Activated CD4-positive, alpha-beta T cell treated with anti-CD3 and anti-CD28 coated beads, Interleukin-2, amount 10 ng/mL, durations not matched to agents 7 days and 5 days (primary cell): ENCODE measurements at regions not wholly inside any gene's neighbourhood (a gene's known extent, or its start where the extent isn't known, plus 50 kb on each side); places are given as distances from the start of the nearest gene placed in this dataset.

Source experiments
- CTCF ChIA-PET: fragments of 350-600 bp; sonication (Branson Sonifier 250); formaldehyde crosslinking; loops from one replicate; lab custom pipeline; 2021; ENCODE audit warnings: antibody characterized with exemption; lab: Charles Lee
- POLR2A ChIA-PET: fragments of 350-600 bp; sonication (Branson Sonifier 250); formaldehyde crosslinking; loops from one replicate; lab custom pipeline; 2021; ENCODE audit warnings: antibody characterized with exemption; lab: Charles Lee
- DNase-seq: peaks from one replicate; pipeline ENCODE4 v3.0.0-alpha.2; 2020
- H3K27ac Mint-ChIP-seq: one replicate; pipeline ENCODE4 v1.8.0; 2021; ENCODE audit warnings: mild to moderate bottlenecking, moderate library complexity, mixed read lengths
- H3K27me3 Mint-ChIP-seq: one replicate; pipeline ENCODE4 v1.8.0; 2021; ENCODE audit warnings: mixed read lengths
- H3K36me3 Mint-ChIP-seq: one replicate; pipeline ENCODE4 v1.8.0; 2021; ENCODE audit warnings: low read depth, mixed read lengths
- H3K4me1 Mint-ChIP-seq: one replicate; pipeline ENCODE4 v1.8.0; 2021; ENCODE audit warnings: mixed read lengths
- H3K4me3 Mint-ChIP-seq: one replicate; pipeline ENCODE4 v1.8.0; 2021; ENCODE audit warnings: mild to moderate bottlenecking, moderate library complexity, mixed read lengths
- H3K9me3 Mint-ChIP-seq: one replicate; pipeline ENCODE4 v1.8.0; 2021; ENCODE audit warnings: mixed read lengths

DNA sequence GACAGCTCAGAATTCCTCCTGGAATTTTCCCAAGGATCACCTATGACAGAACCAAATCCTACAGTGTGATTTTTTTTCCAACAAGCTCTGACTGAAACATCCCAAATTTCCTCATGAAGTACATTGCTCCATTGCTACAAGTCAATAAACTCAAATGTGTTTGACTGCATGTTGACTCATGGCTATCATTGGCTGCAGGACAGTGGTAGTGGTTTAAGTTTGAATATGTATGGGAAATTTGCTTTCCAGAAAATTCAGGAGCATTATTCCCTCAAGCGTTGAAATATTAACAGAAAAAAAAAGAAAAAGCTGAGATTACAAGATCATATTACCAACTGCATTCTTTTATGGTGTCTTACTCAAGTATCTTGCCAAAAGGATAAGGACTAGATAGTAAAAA lies 402.8 kb upstream of the DSEL start:
- DNase-seq: no peak
- Mint-ChIP-seq H3K4me3 (no peak overlapping the region), H3K27me3 (no peaks in the 10 kb centered on the region), H3K4me1 (no peaks in the 10 kb centered on the region), H3K27ac (no peak overlapping the region), H3K9me3 (no peaks in the 10 kb centered on the region), H3K36me3 (no peaks in the 10 kb centered on the region)
- ChIA-PET POLR2A (interaction anchor here (0.6 kb wide), 1 partner anchor 402 kb away, joined by 3 read pairs; no protein-coding TSS in a partner anchor), CTCF (no interaction called here)

DNA sequence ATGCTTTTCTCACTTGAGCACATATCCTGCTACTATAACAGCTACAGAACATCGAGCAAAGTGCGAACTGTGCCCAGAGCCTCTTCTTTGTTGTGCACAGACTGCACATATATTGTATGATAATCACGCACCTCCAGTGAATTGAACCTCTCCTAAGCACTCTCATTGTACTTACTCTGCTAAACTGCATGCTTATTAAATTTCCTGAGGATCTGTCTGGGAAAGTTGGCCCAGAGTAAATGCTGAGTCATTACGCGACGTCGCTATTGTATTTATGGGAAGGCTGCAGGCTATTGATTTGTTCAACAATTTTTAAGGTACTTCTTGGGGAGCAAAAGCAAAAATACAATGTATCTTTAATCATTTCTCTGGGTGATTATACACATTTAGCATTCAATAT lies 399.6 kb upstream of the DSEL start:
- no peak for DNase-seq
- Mint-ChIP-seq H3K4me1 (no peaks in the 10 kb centered on the region), H3K9me3 (no peaks in the 10 kb centered on the region), H3K4me3 (no peak overlapping the region), H3K36me3 (no peaks in the 10 kb centered on the region), H3K27ac (no peak overlapping the region), H3K27me3 (no peaks in the 10 kb centered on the region)
- CTCF ChIA-PET: no interaction called here
- POLR2A ChIA-PET: no interaction called here

DNA sequence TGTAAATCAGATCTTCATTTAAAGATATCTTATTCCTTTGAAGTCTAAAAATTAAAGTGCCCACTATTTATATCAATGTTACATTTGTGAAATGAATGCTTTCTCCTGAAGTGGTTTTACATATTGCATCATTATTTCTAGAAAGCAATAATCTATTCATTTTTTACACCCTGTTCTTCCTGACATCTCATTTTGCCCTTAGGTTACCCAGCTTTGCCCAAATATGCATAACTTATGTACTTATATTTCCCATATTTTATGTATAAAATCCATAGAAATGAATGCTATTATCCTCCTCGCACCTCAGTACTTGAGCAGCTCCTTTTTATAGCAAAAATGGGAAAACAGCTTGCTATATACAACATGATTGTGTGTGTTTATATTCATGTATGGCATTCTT lies 396.5 kb upstream of the DSEL start:
- Mint-ChIP-seq H3K4me3 (no peak overlapping the region), H3K27ac (no peak overlapping the region), H3K36me3 (no peaks in the 10 kb centered on the region), H3K4me1 (no peaks in the 10 kb centered on the region), H3K27me3 (no peaks in the 10 kb centered on the region), H3K9me3 (no peaks in the 10 kb centered on the region)
- DNase-seq: no peak
- ChIA-PET CTCF (no interaction called here), POLR2A (no interaction called here)

DNA sequence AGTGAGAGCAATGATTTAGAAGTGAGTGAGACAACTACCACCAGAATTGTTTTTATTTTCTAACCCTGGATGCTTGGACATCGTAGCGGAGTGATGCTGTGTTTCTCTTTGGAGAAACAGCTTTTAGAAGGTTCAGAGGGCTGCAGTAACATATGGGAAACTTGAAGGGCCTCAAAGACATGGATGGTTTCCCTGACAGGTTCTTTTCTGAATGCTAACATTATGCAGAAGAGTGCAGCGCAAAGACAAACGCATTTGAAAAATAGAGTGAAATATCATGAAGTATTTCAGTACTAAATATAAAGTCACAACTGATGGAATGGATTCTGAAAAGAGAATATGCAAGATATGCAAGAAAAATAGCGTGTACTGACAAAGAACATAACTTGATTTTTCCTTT lies 385.1 kb upstream of the DSEL start:
- Mint-ChIP-seq H3K4me1 (no peaks in the 10 kb centered on the region), H3K27ac (no peak overlapping the region), H3K9me3 (no peaks in the 10 kb centered on the region), H3K27me3 (no peaks in the 10 kb centered on the region), H3K36me3 (no peaks in the 10 kb centered on the region), H3K4me3 (no peak overlapping the region)
- ChIA-PET POLR2A (no interaction called here), CTCF (no interaction called here)
- no peak for DNase-seq

DNA sequence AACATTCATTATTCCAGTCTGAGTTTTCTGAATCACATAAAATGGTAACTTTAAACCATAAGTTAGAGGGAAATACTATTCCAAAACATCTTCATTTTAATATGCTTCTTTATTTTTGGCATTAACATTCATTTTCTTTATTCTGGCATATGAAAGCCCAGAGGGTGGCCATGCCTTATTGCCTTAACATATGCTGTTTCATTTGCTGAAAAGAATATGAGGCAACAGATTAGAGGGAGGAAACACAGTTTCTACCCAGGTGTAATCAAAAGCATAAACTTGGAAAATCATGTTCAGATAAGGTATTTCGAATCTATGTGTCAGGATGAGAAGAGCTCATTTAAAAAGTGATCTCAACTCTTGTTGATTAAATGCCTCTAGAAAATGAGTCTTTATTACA lies 379.9 kb upstream of the DSEL start:
- H3K36me3 Mint-ChIP-seq: no peaks in the 10 kb centered on the region
- no peak for DNase-seq
- CTCF ChIA-PET: no interaction called here
- no peaks in the 10 kb centered on the region for H3K27me3 Mint-ChIP-seq
- no peaks in the 10 kb centered on the region for H3K9me3 Mint-ChIP-seq
- no peak overlapping the region for H3K27ac Mint-ChIP-seq
- no peaks in the 10 kb centered on the region for H3K4me1 Mint-ChIP-seq
- POLR2A ChIA-PET: no interaction called here
- H3K4me3 Mint-ChIP-seq: no peak overlapping the region

DNA sequence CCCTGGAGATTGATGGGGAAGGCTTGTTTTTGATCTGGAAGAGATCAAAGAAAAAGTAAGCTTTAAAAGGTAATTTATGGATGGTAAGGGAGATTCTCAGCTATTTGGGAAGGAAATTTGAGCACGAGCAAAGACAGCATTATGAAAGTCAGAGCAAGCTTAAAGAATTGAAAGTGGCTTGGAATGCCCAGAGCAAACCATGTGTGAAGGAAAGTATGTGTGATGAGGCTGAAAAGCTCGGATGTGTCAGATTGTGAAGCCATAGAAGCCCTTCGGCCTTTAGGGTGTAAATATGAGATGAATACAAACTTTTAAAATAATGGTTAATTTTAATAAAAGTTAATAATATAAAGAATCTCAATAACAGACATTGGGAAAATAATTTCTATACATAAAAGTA lies 377.4 kb upstream of the DSEL start:
- POLR2A ChIA-PET: no interaction called here

DNA sequence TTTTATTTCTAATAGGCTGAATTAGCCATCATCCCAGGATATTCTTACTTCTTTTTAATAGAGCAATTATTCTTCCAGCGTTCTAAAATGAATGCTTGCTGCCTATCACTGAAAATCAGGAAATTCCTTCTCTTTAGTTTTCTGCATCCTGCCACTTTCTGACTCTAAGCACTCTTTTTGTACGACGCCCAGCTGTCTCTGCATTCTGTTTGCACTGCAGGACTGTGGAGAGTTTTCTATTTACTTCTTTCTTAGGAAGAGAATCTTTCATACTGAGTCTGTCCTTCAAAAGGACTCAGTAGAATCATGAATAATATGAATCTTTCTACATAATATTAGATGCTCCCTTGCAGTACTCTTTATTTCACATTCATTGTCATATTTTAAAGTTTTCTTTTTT lies 360.4 kb upstream of the DSEL start:
- no peak overlapping the region for H3K4me3 Mint-ChIP-seq
- POLR2A ChIA-PET: no interaction called here
- H3K9me3 Mint-ChIP-seq: no peaks in the 10 kb centered on the region
- no peak for DNase-seq
- CTCF ChIA-PET: no interaction called here
- no peaks in the 10 kb centered on the region for H3K4me1 Mint-ChIP-seq
- no peaks in the 10 kb centered on the region for H3K36me3 Mint-ChIP-seq
- H3K27ac Mint-ChIP-seq: no peak overlapping the region
- no peaks in the 10 kb centered on the region for H3K27me3 Mint-ChIP-seq

More for the DNA sequence above, 377.4 kb upstream of the DSEL start:
- DNase-seq: no peak
- Mint-ChIP-seq H3K36me3 (no peaks in the 10 kb centered on the region), H3K27me3 (no peaks in the 10 kb centered on the region), H3K9me3 (no peaks in the 10 kb centered on the region), H3K27ac (no peak overlapping the region), H3K4me1 (no peaks in the 10 kb centered on the region), H3K4me3 (no peak overlapping the region)
- CTCF ChIA-PET: no interaction called here

DNA sequence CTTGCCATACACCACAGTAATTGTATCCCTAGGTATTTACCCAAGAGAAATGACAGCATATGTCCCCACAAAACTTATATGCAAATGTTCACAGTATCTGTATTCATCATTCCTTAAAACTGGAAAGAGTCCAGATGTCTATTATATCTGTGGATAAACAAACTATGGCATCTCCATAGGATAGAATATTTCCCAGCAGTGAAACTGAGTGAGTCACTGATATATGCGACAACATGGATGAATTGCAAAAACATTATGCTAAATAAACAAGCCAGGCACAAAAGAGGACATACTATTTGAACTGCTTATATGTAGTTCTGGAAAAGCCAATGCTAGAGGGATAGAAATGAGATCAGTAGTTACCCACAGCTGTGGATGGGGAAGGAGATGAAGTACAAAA lies 359.4 kb upstream of the DSEL start:
- ChIA-PET POLR2A (no interaction called here), CTCF (no interaction called here)
- no peaks in the 10 kb centered on the region for H3K27me3 Mint-ChIP-seq
- no peak for DNase-seq
- no peaks in the 10 kb centered on the region for H3K9me3 Mint-ChIP-seq
- no peaks in the 10 kb centered on the region for H3K4me1 Mint-ChIP-seq
- H3K36me3 Mint-ChIP-seq: no peaks in the 10 kb centered on the region
- H3K27ac Mint-ChIP-seq: no peak overlapping the region
- H3K4me3 Mint-ChIP-seq: no peak overlapping the region

DNA sequence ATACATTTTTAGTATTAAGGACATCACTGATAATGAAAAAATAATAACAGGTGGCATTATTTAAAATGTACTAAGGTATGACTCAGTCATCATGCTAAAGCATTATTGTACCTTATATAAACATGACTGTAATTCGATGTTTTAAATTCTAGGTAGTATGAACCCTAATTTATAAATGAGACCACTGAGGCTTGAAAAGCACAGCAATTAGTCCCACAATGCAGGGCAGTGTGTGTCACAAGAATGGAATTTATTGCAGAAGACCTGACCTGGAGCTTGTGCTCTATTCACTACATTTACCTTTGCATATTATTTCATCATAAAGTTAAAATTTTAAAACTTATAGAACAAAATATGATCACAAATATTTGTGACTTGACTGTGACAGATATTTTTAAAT lies 358.5 kb upstream of the DSEL start:
- Mint-ChIP-seq H3K27me3 (no peaks in the 10 kb centered on the region), H3K4me1 (no peaks in the 10 kb centered on the region), H3K27ac (no peak overlapping the region), H3K36me3 (no peaks in the 10 kb centered on the region), H3K9me3 (no peaks in the 10 kb centered on the region), H3K4me3 (no peak overlapping the region)
- ChIA-PET CTCF (no interaction called here), POLR2A (no interaction called here)
- DNase-seq: no peak

DNA sequence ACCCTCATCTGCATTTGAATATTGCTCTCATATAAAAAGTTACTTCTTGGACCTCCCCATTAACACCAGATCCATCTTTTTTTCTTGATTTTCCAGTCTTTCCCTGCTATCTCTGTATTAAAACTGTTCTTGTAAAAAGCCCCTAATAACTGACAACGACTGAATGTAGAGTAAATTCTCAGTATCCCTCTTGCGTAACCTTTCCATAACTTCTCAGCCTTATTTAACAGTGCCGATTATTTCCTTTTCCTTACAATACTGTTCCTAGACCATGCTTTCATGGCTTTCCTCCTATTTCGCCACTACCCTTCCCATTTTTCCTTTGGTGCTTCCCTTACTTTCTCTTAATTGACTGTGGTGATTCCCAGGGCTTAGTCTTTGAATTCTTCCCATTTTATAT lies 348.9 kb upstream of the DSEL start:
- H3K9me3 Mint-ChIP-seq: peaks cover 3% of the 10 kb centered on the region
- H3K4me3 Mint-ChIP-seq: no peak overlapping the region
- no peak overlapping the region for H3K27ac Mint-ChIP-seq
- no peaks in the 10 kb centered on the region for H3K36me3 Mint-ChIP-seq
- CTCF ChIA-PET: no interaction called here
- H3K27me3 Mint-ChIP-seq: no peaks in the 10 kb centered on the region
- no peak for DNase-seq
- POLR2A ChIA-PET: no interaction called here
- no peaks in the 10 kb centered on the region for H3K4me1 Mint-ChIP-seq

DNA sequence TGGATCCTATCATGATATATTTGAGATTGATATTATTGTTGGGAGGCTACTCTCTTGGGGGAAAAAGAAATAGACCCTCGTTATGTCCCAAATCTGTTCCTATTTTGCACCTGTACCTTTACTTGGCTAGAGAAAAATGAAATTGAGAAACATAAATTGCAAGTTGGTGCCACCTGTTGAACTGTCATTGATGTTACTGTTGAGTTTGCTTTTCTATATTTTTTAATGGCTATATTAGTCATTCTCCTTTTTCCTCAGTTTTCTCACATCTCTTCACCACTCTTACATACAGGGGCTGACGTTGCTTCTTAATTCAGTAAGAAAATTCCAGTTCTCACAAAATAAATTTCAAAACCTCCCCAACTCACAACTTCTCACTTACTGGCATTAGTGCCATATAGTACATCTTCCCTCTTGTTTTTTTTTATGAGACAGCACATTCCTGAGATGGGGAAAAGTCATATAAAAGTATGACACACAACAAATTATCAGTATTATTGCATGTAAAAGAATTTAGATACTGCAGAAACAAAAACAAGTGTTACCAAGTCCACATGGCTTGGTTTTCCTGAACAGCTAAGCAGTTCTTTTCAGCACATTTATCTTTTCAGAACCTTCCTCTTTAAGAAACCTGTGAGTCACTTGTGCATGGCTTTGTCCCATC lies 348.3 kb upstream of the DSEL start:
- no peaks in the 10 kb centered on the region for H3K36me3 Mint-ChIP-seq
- no peak overlapping the region for H3K27ac Mint-ChIP-seq
- H3K4me3 Mint-ChIP-seq: no peak overlapping the region
- peaks cover 3% of the 10 kb centered on the region for H3K9me3 Mint-ChIP-seq
- H3K27me3 Mint-ChIP-seq: no peaks in the 10 kb centered on the region
- DNase-seq: no peak
- no peaks in the 10 kb centered on the region for H3K4me1 Mint-ChIP-seq
- POLR2A ChIA-PET: no interaction called here
- CTCF ChIA-PET: no interaction called here

DNA sequence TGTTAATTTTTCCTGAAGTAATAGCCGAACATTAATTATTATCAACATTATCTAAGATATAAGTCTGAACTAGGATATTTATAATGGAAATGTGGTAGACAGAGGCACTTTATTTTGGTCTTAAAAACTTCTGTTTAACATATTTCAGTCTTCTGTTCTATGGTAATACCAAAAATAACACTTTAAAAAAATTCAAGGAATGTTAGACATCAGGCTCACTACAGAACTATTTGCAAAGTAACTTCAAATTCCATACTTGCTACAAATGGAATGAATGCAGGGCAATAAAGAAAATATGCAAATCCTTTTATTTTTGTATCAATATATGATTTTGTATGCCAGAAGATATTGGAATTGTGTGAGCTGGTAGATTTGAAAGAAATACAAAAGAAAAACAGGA lies 345.5 kb upstream of the DSEL start:
- Mint-ChIP-seq H3K9me3 (peaks cover 3% of the 10 kb centered on the region), H3K4me1 (no peaks in the 10 kb centered on the region), H3K36me3 (no peaks in the 10 kb centered on the region)

DNA sequence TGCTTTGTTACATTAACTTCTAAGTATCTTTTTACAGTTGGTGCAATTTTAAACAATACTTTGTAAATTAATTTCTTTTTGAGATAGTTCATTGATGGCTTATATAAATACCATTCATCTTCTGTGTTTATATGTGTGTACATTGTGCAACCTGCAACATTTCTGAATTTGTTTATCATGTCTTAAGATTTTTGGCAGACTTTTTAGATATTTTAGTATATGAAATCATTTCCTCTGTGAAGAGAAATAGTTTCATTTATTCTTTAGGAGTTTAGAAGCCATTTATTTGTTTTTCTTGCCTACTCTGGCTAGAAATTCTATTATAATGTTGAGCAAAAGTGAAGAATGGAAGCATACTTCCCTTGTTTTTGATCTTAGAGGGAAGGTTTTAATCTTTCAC lies 337.8 kb upstream of the DSEL start:
- H3K36me3 Mint-ChIP-seq: no peaks in the 10 kb centered on the region
- no peak for DNase-seq
- no peaks in the 10 kb centered on the region for H3K4me1 Mint-ChIP-seq
- no peaks in the 10 kb centered on the region for H3K27me3 Mint-ChIP-seq
- no peaks in the 10 kb centered on the region for H3K9me3 Mint-ChIP-seq
- ChIA-PET POLR2A (no interaction called here), CTCF (no interaction called here)
- H3K27ac Mint-ChIP-seq: no peak overlapping the region
- H3K4me3 Mint-ChIP-seq: no peak overlapping the region

More for the DNA sequence above, 345.5 kb upstream of the DSEL start:
- CTCF ChIA-PET: no interaction called here
- no peak for DNase-seq
- Mint-ChIP-seq H3K27ac (no peak overlapping the region), H3K4me3 (no peak overlapping the region), H3K27me3 (no peaks in the 10 kb centered on the region)
- POLR2A ChIA-PET: no interaction called here

DNA sequence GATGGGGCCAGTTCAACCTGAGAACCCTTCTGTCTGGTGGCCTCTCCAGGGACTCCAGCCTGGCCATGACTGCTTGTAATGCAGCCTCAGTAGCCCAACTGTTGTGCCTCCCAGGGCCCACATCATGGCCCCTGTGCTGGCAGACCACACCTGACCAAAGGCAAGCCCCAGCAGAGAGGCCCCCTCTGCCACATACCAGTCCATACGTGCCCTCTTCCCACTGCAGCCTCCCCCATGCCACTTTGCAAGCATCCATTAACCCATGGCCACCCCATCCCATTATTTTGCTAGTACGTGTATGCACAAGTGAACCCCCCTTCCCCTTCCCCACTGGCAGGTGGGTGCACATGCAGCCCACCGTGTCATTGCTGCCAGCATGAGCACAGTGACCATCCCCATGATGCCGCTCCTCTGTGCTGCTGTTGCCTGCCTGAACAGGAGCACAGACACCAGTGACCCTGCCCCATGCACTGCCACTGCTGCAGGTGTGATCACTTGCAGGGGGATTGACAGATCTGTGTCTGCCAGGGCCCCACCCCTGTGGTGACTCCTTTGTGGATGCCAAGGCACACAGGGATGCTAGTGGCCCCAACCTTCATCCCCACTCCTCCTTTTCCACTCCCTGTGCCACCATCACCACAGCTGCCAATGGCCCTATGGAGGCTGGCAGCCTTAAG lies 330.0 kb upstream of the DSEL start:
- POLR2A ChIA-PET: no interaction called here
- Mint-ChIP-seq H3K36me3 (no peaks in the 10 kb centered on the region), H3K9me3 (no peaks in the 10 kb centered on the region), H3K4me1 (no peaks in the 10 kb centered on the region), H3K27ac (no peak overlapping the region), H3K27me3 (no peaks in the 10 kb centered on the region), H3K4me3 (no peak overlapping the region)
- no peak for DNase-seq
- CTCF ChIA-PET: no interaction called here
